Subcutaneous abdominal adipose tissue (tissue), 5 donors: ENCODE measurements at regions not wholly inside any gene's neighbourhood (a gene's known extent, or its start where the extent isn't known, plus 50 kb on each side); places are given as distances from the start of the nearest gene placed in this dataset.

Experiments
- H3K27ac ChIP-seq: one replicate; pipeline ENCODE4 v1.7.0; 2013; ENCODE audit warnings: low read depth, mild to moderate bottlenecking, inconsistent platforms, low read length, moderate library complexity
- H3K27me3 ChIP-seq, 5 donors: one replicate each; pipeline ENCODE4 v1.7.0; 2013; ENCODE audit warnings: low read length in 5 of 5, inconsistent platforms in 1 of 5; ENCODE audit not compliant: control insufficient read depth in 5 of 5, insufficient read depth in 4 of 5
- H3K36me3 ChIP-seq, 5 donors: one replicate each; pipeline ENCODE4 v1.7.0; 2013; ENCODE audit warnings: low read length in 5 of 5; ENCODE audit not compliant: control insufficient read depth in 5 of 5, insufficient read depth in 5 of 5
- H3K4me1 ChIP-seq, 5 donors: one replicate each; pipeline ENCODE4 v1.7.0; 2013; ENCODE audit warnings: low read length in 5 of 5, mild to moderate bottlenecking in 3 of 5, moderate library complexity in 1 of 5; ENCODE audit not compliant: control insufficient read depth in 5 of 5, insufficient read depth in 5 of 5
- H3K4me3 ChIP-seq, 5 donors: one replicate each; pipeline ENCODE4 v1.7.0; 2013; ENCODE audit warnings: low read length in 5 of 5, low read depth in 1 of 5
- H3K9ac ChIP-seq, 5 donors: one replicate each; pipeline ENCODE4 v1.7.0; 2013; ENCODE audit warnings: low read length in 5 of 5, mild to moderate bottlenecking in 4 of 5, moderate library complexity in 3 of 5
- H3K9me3 ChIP-seq, 5 donors: one replicate each; pipeline ENCODE4 v1.7.0; 2013; ENCODE audit warnings: low read length in 5 of 5; ENCODE audit not compliant: control insufficient read depth in 5 of 5
- donor health status: healthy.
- donor health status: healthy.
- donor health status: healthy.
- donor health status: healthy.
- donor health status: healthy.

- H3K9ac ChIP-seq, result no peak overlapping the region
- peak overlapping the region; percentile 31 for H3K27ac ChIP-seq
- peaks cover 0 to 5% (median 0%) of the 10 kb centered on the region in 5 donors for H3K9me3 ChIP-seq
- H3K4me1 ChIP-seq, result peaks cover 0 to 24% (median 6%) of the 10 kb centered on the region in 5 donors
- H3K36me3 ChIP-seq, result no peaks in the 10 kb centered on the region
- no peak overlapping the region for H3K4me3 ChIP-seq
- peaks cover 0 to 3% (median 0%) of the 10 kb centered on the region in 5 donors for H3K27me3 ChIP-seq
These were observed 84.2 kb downstream of the NPY start for GRCh38 chr7:24368161-24368560.

- H3K27me3 ChIP-seq, result peaks cover 0 to 5% (median 0%) of the 10 kb centered on the region in 5 donors
- no peaks in the 10 kb centered on the region for H3K36me3 ChIP-seq
These were observed 86.6 kb downstream of the NPY start for GRCh38 chr7:24370541-24370940.

GRCh38 chr7:24372961-24373955, 89.3 kb downstream of the NPY start:
- Histone ChIP-seq H3K9ac (no peak overlapping the region), H3K36me3 (no peaks in the 10 kb centered on the region), H3K9me3 (no peaks in the 10 kb centered on the region), H3K4me3 (no peak overlapping the region), H3K27me3 (peaks cover 0 to 5% (median 0%) of the 10 kb centered on the region in 5 donors), H3K4me1 (peaks cover 0 to 23% (median 3%) of the 10 kb centered on the region in 5 donors), H3K27ac (no peak overlapping the region)

More at GRCh38 chr7:24370541-24370940, 86.6 kb downstream of the NPY start:
- Histone ChIP-seq H3K9me3 (no peaks in the 10 kb centered on the region), H3K27ac (no peak overlapping the region), H3K4me3 (no peak overlapping the region), H3K4me1 (peaks cover 0 to 24% (median 6%) of the 10 kb centered on the region in 5 donors), H3K9ac (no peak overlapping the region)

- H3K9ac ChIP-seq, result no peak overlapping the region
- H3K36me3 ChIP-seq, result no peaks in the 10 kb centered on the region
- no peak overlapping the region for H3K4me3 ChIP-seq
- peaks cover 0 to 3% (median 0%) of the 10 kb centered on the region in 5 donors for H3K9me3 ChIP-seq
- no peaks in the 10 kb centered on the region for H3K27me3 ChIP-seq
- peaks cover 0 to 8% (median 0%) of the 10 kb centered on the region in 5 donors for H3K4me1 ChIP-seq
- no peak overlapping the region for H3K27ac ChIP-seq
These were observed 95.1 kb downstream of the NPY start for GRCh38 chr7:24378871-24379616.

GRCh38 chr7:24381894-24382505, 98.0 kb downstream of the NPY start:
- no peak overlapping the region for H3K4me3 ChIP-seq
- H3K36me3 ChIP-seq, result no peaks in the 10 kb centered on the region
- H3K9me3 ChIP-seq, result peaks cover 0 to 3% (median 0%) of the 10 kb centered on the region in 5 donors
- H3K27me3 ChIP-seq, result no peaks in the 10 kb centered on the region
- H3K9ac ChIP-seq, result no peak overlapping the region
- peaks cover 0 to 8% (median 0%) of the 10 kb centered on the region in 5 donors for H3K4me1 ChIP-seq
- no peak overlapping the region for H3K27ac ChIP-seq

GRCh38 chr7:24383055-24383454, 99.1 kb downstream of the NPY start:
- Histone ChIP-seq H3K4me1 (peaks cover 0 to 7% (median 0%) of the 10 kb centered on the region in 5 donors), H3K9ac (no peak overlapping the region), H3K4me3 (no peak overlapping the region), H3K36me3 (no peaks in the 10 kb centered on the region), H3K9me3 (peaks cover 0 to 3% (median 0%) of the 10 kb centered on the region in 5 donors), H3K27me3 (no peaks in the 10 kb centered on the region), H3K27ac (no peak overlapping the region)

- Histone ChIP-seq H3K4me3 (no peak overlapping the region), H3K36me3 (no peaks in the 10 kb centered on the region), H3K27me3 (no peaks in the 10 kb centered on the region), H3K9me3 (peaks cover 0 to 3% (median 0%) of the 10 kb centered on the region in 5 donors), H3K4me1 (no peaks in the 10 kb centered on the region), H3K27ac (no peak overlapping the region), H3K9ac (no peak overlapping the region)
These were observed 100.5 kb downstream of the NPY start for GRCh38 chr7:24384362-24385030.

- no peak overlapping the region for H3K9ac ChIP-seq
- H3K36me3 ChIP-seq, result no peaks in the 10 kb centered on the region
- no peaks in the 10 kb centered on the region for H3K9me3 ChIP-seq
- no peaks in the 10 kb centered on the region for H3K27me3 ChIP-seq
- no peak overlapping the region for H3K27ac ChIP-seq
- no peaks in the 10 kb centered on the region for H3K4me1 ChIP-seq
- no peak overlapping the region for H3K4me3 ChIP-seq
These were observed 104.2 kb downstream of the NPY start for GRCh38 chr7:24388212-24388611.

GRCh38 chr7:24390376-24391157, 106.6 kb downstream of the NPY start:
- Histone ChIP-seq H3K27ac (no peak overlapping the region), H3K4me1 (no peaks in the 10 kb centered on the region), H3K27me3 (no peaks in the 10 kb centered on the region), H3K9ac (no peak overlapping the region), H3K36me3 (no peaks in the 10 kb centered on the region), H3K4me3 (no peak overlapping the region), H3K9me3 (no peaks in the 10 kb centered on the region)
